ENCODE measurements at regions not wholly inside any gene's neighbourhood (a gene's known extent, or its start where the extent isn't known, plus 50 kb on each side); places are given as distances from the start of the nearest gene placed in this dataset.
"Not testable (repeated sequence)": the region's sequence is repeated elsewhere in the genome, so short reads cannot be mapped to it uniquely, and the experiment has no call there.

DNA sequence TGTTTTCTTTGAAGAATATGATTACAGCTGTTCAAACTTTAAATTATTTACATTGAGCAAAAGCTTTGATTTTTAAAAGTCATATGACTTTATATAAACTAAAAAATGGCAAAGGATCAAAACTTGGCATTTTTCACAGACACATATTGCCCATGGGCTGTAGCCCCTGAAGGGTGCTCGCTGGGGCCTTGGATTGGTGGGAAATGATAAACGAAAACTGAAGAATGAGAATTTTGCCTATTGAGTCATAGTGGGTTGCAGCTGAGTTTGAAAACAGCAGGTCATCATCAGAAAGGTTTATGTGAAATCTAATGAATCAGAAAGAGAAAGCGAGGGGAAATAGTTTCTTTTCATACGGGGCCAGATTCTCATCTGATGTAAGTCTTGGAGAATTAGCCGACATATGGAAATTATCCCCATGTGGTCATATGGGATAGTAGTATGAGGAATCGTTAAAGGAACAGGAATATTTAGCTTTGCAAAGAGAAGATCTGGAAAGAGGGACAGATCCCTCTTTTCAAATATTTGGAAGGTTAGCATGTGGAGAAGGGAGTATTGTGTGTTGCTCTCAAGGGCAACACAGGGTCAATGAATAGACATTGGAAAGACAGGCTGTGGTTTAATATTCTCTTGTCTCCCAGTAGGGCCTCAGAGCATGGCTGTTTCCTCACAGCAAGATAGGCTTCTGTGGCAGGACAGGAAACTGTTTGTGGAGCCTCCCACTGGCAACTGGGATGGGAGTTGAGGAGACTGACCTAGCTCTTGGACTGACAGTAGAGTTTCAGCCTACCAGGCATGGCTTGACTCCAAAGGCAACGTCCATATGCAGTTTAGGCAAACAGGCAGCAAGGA is 119.0 kb downstream of the FZD1 start:
- DNase-seq: no peak
- intact Hi-C loops (cut with DNase I; ENCODE audit: low total_unique reads) (no loop called here), in situ Hi-C loops (cut with MboI; ENCODE audit: low sequenced_read_pairs in 4 of 4) (no loop called here)
- no peak overlapping the region for H3K4me3 ChIP-seq
- H3K4me1 ChIP-seq: no peaks in the 10 kb centered on the region
- no peaks in the 10 kb centered on the region for H3K9me3 ChIP-seq
- TF ChIP-seq POLR2A (IDR thresholded peaks at IDR 0.05): no peak
- TF ChIP-seq, protein P1, sequence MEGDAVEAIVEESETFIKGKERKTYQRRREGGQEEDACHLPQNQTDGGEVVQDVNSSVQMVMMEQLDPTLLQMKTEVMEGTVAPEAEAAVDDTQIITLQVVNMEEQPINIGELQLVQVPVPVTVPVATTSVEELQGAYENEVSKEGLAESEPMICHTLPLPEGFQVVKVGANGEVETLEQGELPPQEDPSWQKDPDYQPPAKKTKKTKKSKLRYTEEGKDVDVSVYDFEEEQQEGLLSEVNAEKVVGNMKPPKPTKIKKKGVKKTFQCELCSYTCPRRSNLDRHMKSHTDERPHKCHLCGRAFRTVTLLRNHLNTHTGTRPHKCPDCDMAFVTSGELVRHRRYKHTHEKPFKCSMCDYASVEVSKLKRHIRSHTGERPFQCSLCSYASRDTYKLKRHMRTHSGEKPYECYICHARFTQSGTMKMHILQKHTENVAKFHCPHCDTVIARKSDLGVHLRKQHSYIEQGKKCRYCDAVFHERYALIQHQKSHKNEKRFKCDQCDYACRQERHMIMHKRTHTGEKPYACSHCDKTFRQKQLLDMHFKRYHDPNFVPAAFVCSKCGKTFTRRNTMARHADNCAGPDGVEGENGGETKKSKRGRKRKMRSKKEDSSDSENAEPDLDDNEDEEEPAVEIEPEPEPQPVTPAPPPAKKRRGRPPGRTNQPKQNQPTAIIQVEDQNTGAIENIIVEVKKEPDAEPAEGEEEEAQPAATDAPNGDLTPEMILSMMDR (IDR thresholded peaks at IDR 0.05 in 4 of 5, conservative IDR thresholded peaks at IDR 0.05 in 1 of 5): no peak
- no peak for ATAC-seq
- H3K27ac ChIP-seq: no peak overlapping the region
- H3K27me3 ChIP-seq: no peaks in the 10 kb centered on the region
- no peaks in the 10 kb centered on the region for H3K36me3 ChIP-seq

DNA sequence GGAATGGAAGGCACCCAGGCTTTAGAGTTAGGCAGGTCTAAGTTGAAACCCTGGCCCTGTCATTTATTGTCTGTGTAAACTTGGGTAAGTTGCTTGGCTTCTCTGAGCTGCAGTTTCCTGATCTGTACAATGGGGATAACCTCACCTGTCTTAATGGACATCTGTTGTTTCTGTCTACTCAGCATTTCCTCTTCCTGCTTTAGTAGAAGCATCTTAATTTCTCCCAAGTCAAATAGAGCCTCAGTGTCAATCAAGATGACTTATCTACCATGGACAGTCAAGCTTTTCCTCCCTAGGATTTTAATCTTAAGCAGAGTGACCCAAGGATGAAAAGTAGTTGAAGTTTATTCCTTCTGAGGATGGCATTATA is 119.7 kb downstream of the FZD1 start:
- Histone ChIP-seq H3K27ac (no peak overlapping the region), H3K36me3 (no peaks in the 10 kb centered on the region), H3K27me3 (no peaks in the 10 kb centered on the region), H3K9me3 (no peaks in the 10 kb centered on the region), H3K4me3 (no peak overlapping the region), H3K4me1 (no peaks in the 10 kb centered on the region)
- intact Hi-C loops (cut with DNase I; ENCODE audit: low total_unique reads): no loop called here
- no peak for DNase-seq
- TF ChIP-seq POLR2A (IDR thresholded peaks at IDR 0.05): no peak
- TF ChIP-seq, protein P1 (IDR thresholded peaks at IDR 0.05 in 4 of 5, conservative IDR thresholded peaks at IDR 0.05 in 1 of 5): no peak
- ATAC-seq: no peak
- in situ Hi-C loops (cut with MboI; ENCODE audit: low sequenced_read_pairs in 4 of 4): no loop called here

DNA sequence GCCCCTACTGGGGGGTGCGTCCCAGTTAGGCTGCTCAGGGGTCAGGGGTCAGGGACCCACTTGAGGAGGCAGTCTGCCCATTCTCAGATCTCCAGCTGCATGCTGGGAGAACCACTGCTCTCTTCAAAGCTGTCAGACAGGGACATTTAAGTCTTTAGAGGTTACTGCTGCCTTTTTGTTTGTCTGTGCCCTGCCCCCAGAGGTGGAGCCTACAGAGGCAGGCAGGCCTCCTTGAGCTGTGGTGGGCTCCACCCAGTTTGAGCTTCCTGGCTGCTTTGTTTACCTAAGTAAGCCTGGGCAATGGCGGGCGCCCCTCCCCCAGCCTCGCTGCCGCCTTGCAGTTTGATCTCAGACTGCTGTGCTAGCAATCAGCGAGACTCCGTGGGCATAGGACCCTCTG is 130.5 kb downstream of the FZD1 start:
- in situ Hi-C loops (cut with MboI; ENCODE audit: low sequenced_read_pairs in 4 of 4); H3K4me3 ChIP-seq; intact Hi-C loops (cut with DNase I; ENCODE audit: low total_unique reads); ATAC-seq; DNase-seq; H3K36me3 ChIP-seq; H3K9me3 ChIP-seq; H3K27me3 ChIP-seq; H3K27ac ChIP-seq; H3K4me1 ChIP-seq: not testable (repeated sequence)

DNA sequence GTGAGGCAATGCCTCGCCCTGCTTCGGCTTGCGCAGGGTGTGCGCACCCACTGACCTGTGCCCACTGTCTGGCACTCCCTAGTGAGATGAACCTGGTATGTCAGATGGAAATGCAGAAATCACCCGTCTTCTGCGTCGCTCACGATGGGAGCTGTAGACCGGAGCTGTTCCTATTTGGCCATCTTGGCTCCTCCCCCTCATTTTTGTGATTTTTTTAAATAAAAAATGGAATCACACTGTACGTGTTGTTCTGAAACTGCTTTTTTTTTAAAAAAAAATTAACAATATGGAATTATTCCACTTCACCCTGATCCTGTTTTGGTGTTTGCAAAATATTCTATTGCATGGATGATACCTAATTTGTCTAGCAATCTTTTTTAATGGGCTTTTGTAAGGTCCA is 131.1 kb downstream of the FZD1 start:
- ATAC-seq; H3K27ac ChIP-seq; H3K27me3 ChIP-seq; H3K4me1 ChIP-seq; H3K4me3 ChIP-seq; H3K9me3 ChIP-seq; in situ Hi-C loops (cut with MboI; ENCODE audit: low sequenced_read_pairs in 4 of 4); H3K36me3 ChIP-seq; DNase-seq; intact Hi-C loops (cut with DNase I; ENCODE audit: low total_unique reads): not testable (repeated sequence)

DNA sequence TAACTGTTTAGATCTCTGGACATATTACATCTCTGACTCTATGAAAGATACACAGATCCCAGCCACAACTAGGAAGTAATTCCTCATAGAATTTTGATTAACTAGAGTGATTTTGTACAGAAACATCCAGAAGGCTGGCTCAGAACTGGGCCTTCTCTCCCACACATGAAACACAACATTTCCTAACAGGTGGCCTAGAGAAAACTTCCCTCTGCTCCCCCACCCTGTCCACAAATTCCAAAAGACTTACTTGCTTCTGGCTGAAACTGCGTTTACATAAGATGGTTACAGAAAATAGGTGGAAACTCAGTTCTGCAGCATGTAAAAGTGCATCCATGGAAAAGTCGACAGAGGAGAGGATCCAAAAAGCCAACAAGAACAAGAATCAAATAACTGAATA is 132.9 kb downstream of the FZD1 start:
- no peaks in the 10 kb centered on the region for H3K27me3 ChIP-seq
- TF ChIP-seq, protein P1 (IDR thresholded peaks at IDR 0.05 in 4 of 5, conservative IDR thresholded peaks at IDR 0.05 in 1 of 5): no peak
- no peak for TF ChIP-seq POLR2A (IDR thresholded peaks at IDR 0.05)
- H3K36me3 ChIP-seq: no peaks in the 10 kb centered on the region
- intact Hi-C loops (cut with DNase I; ENCODE audit: low total_unique reads): no loop called here
- H3K4me3 ChIP-seq: no peak overlapping the region
- in situ Hi-C loops (cut with MboI; ENCODE audit: low sequenced_read_pairs in 4 of 4): no loop called here
- no peaks in the 10 kb centered on the region for H3K9me3 ChIP-seq
- H3K4me1 ChIP-seq: no peaks in the 10 kb centered on the region
- H3K27ac ChIP-seq: no peak overlapping the region
- ATAC-seq: no peak
- DNase-seq: no peak

DNA sequence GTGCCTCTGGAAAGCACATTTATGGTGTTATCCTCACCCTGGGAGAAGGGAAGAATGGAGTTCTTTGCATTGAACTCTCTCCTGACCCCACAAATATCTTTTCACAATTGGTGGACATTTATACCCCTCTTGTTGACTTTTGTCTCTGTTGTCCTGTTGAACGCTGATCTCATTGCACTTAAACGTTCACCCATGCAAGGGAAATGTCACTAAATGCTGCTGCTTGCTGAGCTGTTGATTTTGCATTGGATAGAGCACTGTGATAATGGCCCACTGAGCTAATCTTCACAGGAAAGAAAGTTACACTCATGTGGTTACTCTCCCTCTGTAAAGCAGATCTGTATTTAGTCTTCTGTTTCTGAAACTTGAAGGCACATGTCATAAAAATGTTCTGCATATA is 133.4 kb downstream of the FZD1 start:
- Histone ChIP-seq H3K4me1 (no peaks in the 10 kb centered on the region), H3K36me3 (no peaks in the 10 kb centered on the region), H3K4me3 (no peak overlapping the region), H3K9me3 (no peaks in the 10 kb centered on the region), H3K27me3 (no peaks in the 10 kb centered on the region), H3K27ac (no peak overlapping the region)
- ATAC-seq (no peak), DNase-seq (no peak)
- TF ChIP-seq, protein P1 (IDR thresholded peaks at IDR 0.05 in 4 of 5, conservative IDR thresholded peaks at IDR 0.05 in 1 of 5): no peak
- no peak for TF ChIP-seq POLR2A (IDR thresholded peaks at IDR 0.05)
- intact Hi-C loops (cut with DNase I; ENCODE audit: low total_unique reads) (no loop called here), in situ Hi-C loops (cut with MboI; ENCODE audit: low sequenced_read_pairs in 4 of 4) (no loop called here)
